ENCODE measurements at regions not wholly inside any gene's neighbourhood (a gene's known extent, or its start where the extent isn't known, plus 50 kb on each side); places are given as distances from the start of the nearest gene placed in this dataset.
A peak's percentile ranks its signal among the peaks of the same experiment; 100 is the strongest.

GRCh38 chr7:94095316-94096009 is 91.3 kb upstream of the BET1 start:
- H3K27me3 ChIP-seq: no peaks in the 10 kb centered on the region
- TF ChIP-seq POLR2AphosphoS5 (IDR thresholded peaks at IDR 0.05) (no peak), POLR2A (IDR thresholded peaks at IDR 0.05) (no peak), EP300 (IDR thresholded peaks at IDR 0.05) (no peak), CTCF (IDR thresholded peaks at IDR 0.05) (no peak)
- H3K9me3 ChIP-seq: no peaks in the 10 kb centered on the region
- no peaks in the 10 kb centered on the region for H3K36me3 ChIP-seq
- no peak overlapping the region for H3K27ac ChIP-seq
- no peaks in the 10 kb centered on the region for H3K4me1 ChIP-seq
- intact Hi-C loops (cut with DNase I): no loop called here
- whole genome bisulfite sequencing, 2 donors: 74 to 86% methylated on average over 5 of the region's 5 CpGs
- H3K4me3 ChIP-seq: no peak overlapping the region
- DNase-seq: no peak

- DNase-seq: no peak
- Histone ChIP-seq H3K36me3 (no peaks in the 10 kb centered on the region), H3K4me1 (no peaks in the 10 kb centered on the region), H3K4me3 (no peak overlapping the region), H3K27ac (no peak overlapping the region), H3K9me3 (no peaks in the 10 kb centered on the region), H3K27me3 (no peaks in the 10 kb centered on the region)
- intact Hi-C loops (cut with DNase I): loop anchor here (10.0 kb wide), 1 partner anchor 1375 kb away; no protein-coding TSS in a partner anchor
- 81 to 87% methylated on average over 1 of the region's 1 CpG for WGBS, 2 donors
- TF ChIP-seq CTCF (IDR thresholded peaks at IDR 0.05): no peak
- no peak for TF ChIP-seq POLR2A (IDR thresholded peaks at IDR 0.05)
- TF ChIP-seq EP300 (IDR thresholded peaks at IDR 0.05): no peak
- TF ChIP-seq POLR2AphosphoS5 (IDR thresholded peaks at IDR 0.05): no peak
Measured at GRCh38 chr7:94099679-94100078, 95.5 kb upstream of the BET1 start.

GRCh38 chr7:94100723-94101345 is 96.7 kb upstream of the BET1 start:
- Histone ChIP-seq H3K9me3 (no peaks in the 10 kb centered on the region), H3K4me1 (no peaks in the 10 kb centered on the region), H3K27ac (no peak overlapping the region), H3K27me3 (no peaks in the 10 kb centered on the region), H3K4me3 (no peak overlapping the region), H3K36me3 (no peaks in the 10 kb centered on the region)
- WGBS, 2 donors: 93 to 95% methylated on average over 27 of the region's 27 CpGs
- intact Hi-C loops (cut with DNase I): loop anchor here (10.0 kb wide), 1 partner anchor 1374 kb away; no protein-coding TSS in a partner anchor
- peak; percentile 61 for DNase-seq
- TF ChIP-seq POLR2A (IDR thresholded peaks at IDR 0.05): no peak
- TF ChIP-seq POLR2AphosphoS5 (IDR thresholded peaks at IDR 0.05): no peak

- intact Hi-C loops (cut with DNase I): loop anchor here (10.0 kb wide), 1 partner anchor 1370 kb away; no protein-coding TSS in a partner anchor
- no peak overlapping the region for H3K27ac ChIP-seq
- no peaks in the 10 kb centered on the region for H3K27me3 ChIP-seq
- TF ChIP-seq POLR2A (IDR thresholded peaks at IDR 0.05) (no peak), POLR2AphosphoS5 (IDR thresholded peaks at IDR 0.05) (no peak), CTCF (IDR thresholded peaks at IDR 0.05) (no peak), EP300 (IDR thresholded peaks at IDR 0.05) (no peak)
- no peaks in the 10 kb centered on the region for H3K36me3 ChIP-seq
- 44 to 89% methylated on average over 1 of the region's 1 CpG for WGBS, 2 donors
- H3K4me3 ChIP-seq: no peak overlapping the region
- H3K9me3 ChIP-seq: no peaks in the 10 kb centered on the region
- DNase-seq: no peak
- no peaks in the 10 kb centered on the region for H3K4me1 ChIP-seq
Measured at GRCh38 chr7:94104301-94104700, 100.1 kb upstream of the BET1 start.

- Histone ChIP-seq H3K27me3 (no peaks in the 10 kb centered on the region), H3K9me3 (no peaks in the 10 kb centered on the region), H3K4me3 (no peak overlapping the region), H3K27ac (no peak overlapping the region), H3K36me3 (no peaks in the 10 kb centered on the region), H3K4me1 (no peaks in the 10 kb centered on the region)
- DNase-seq: no peak
- TF ChIP-seq EP300 (IDR thresholded peaks at IDR 0.05) (no peak), CTCF (IDR thresholded peaks at IDR 0.05) (no peak), POLR2AphosphoS5 (IDR thresholded peaks at IDR 0.05) (no peak), POLR2A (IDR thresholded peaks at IDR 0.05) (no peak)
- WGBS, 2 donors: 83 to 92% methylated on average over 5 of the region's 5 CpGs
- intact Hi-C loops (cut with DNase I): loop anchor here (10.0 kb wide), 1 partner anchor 1365 kb away; no protein-coding TSS in a partner anchor
Measured at GRCh38 chr7:94109556-94109955, 105.4 kb upstream of the BET1 start.

Measured in sigmoid colon (tissue), 6 donors.